Gastrocnemius medialis (tissue), 4 donors: ENCODE measurements at regions not wholly inside any gene's neighbourhood (a gene's known extent, or its start where the extent isn't known, plus 50 kb on each side); places are given as distances from the start of the nearest gene placed in this dataset.

ENCODE experiments used
- ATAC-seq, 2 donors: fragments of 150-250 bp; one replicate each; pipeline ENCODE4 v1.9.1; 2016
- DNase-seq, 2 donors: peaks; one replicate each; pipeline ENCODE4 v3.0.0-alpha.2; 2019
- H3K27ac ChIP-seq, 4 donors: fragments of 200-600 bp; sonication (generic); 1 replicate in 1 of 4; 2 replicates in 3 of 4; pipeline ENCODE4 v1.5.1; 2016 to 2018; ENCODE audit warnings: mild to moderate bottlenecking in 2 of 4, moderate library complexity in 1 of 4
- H3K27me3 ChIP-seq, 3 donors: fragments of 200-600 bp; sonication (generic) in 2 of 3; 1 replicate in 1 of 3; 2 replicates in 2 of 3; pipeline versions ENCODE4 v1.5.1 to v1.6.0; 2016 to 2019; ENCODE audit warnings: mild to moderate bottlenecking in 1 of 3, moderate library complexity in 1 of 3
- H3K36me3 ChIP-seq, 2 donors: fragments of 200-600 bp; sonication (generic) in 1 of 2; one replicate each; pipeline ENCODE4 v1.5.1; 2017 to 2018
- H3K4me1 ChIP-seq, 2 donors: fragments of 200-600 bp; sonication (generic) in 1 of 2; one replicate each; pipeline ENCODE4 v1.5.1; 2016 to 2017; ENCODE audit warnings: mild to moderate bottlenecking in 2 of 2
- H3K4me3 ChIP-seq, 4 donors: fragments of 200-600 bp; sonication (generic) in 3 of 4; 1 replicate in 1 of 4; 2 replicates in 3 of 4; pipeline ENCODE4 v1.5.1; 2016 to 2019; ENCODE audit warnings: mild to moderate bottlenecking in 2 of 4
- H3K9me3 ChIP-seq, 3 donors: fragments of 200-600 bp; sonication (generic) in 2 of 3; 1 replicate in 1 of 3; 2 replicates in 2 of 3; pipeline ENCODE4 v1.5.1; 2016 to 2019
- CTCF ChIP-seq, 5 experiments: fragments of 450-650 bp in 3 of 5; fragments of 200-600 bp in 2 of 5; sonication (generic) in 2 of 5; IDR thresholded peaks in 4 of 5; conservative IDR thresholded peaks in 1 of 5; 1 replicate in 4 of 5; 2 replicates in 1 of 5; pipeline ENCODE4 v1.5.1; 2016 to 2019; ENCODE audit warnings: antibody characterized with exemption in 5 of 5, mild to moderate bottlenecking in 3 of 5, moderate library complexity in 3 of 5
- POLR2A ChIP-seq, 2 donors: fragments of 450-650 bp; IDR thresholded peaks; one replicate each; pipeline ENCODE4 v1.6.1; 2017; ENCODE audit warnings: antibody characterized with exemption in 2 of 2, mild to moderate bottlenecking in 2 of 2, moderate library complexity in 2 of 2
- in situ Hi-C, 4 donors: fragments of 200-750 bp; cut with MboI; loops; one replicate each; pipeline versions ENCODE4 v1.15.0 to v1.8.0; 2017; ENCODE audit warnings: low sequenced_read_pairs in 4 of 4
- intact Hi-C: fragments of 100-400 bp; cut with DNase I; formaldehyde crosslinking; loops from one replicate; pipeline ENCODE4 v1.15.1; 2023; ENCODE audit warnings: low total_unique reads

- H3K27me3 ChIP-seq: no peaks in the 10 kb centered on the region
- peak overlapping the region; percentile 65 to 84 (median 78) for H3K27ac ChIP-seq
- no peaks in the 10 kb centered on the region for H3K36me3 ChIP-seq
- in situ Hi-C loops (no loop called here), intact Hi-C loops (loop anchor here (5.0 to 10.0 kb wide), 2 partner anchors 127 to 400 kb away; partner anchors contain the start of gene SPTSSA)
- TF ChIP-seq POLR2A (IDR thresholded peaks at IDR 0.05): no peak
- no peak for TF ChIP-seq CTCF (IDR thresholded peaks at IDR 0.05 in 4 of 5, conservative IDR thresholded peaks at IDR 0.05 in 1 of 5)
- DNase-seq (peak; percentile 59 to 82), ATAC-seq (peak; percentile 34 to 40)
- peaks cover 23 to 39% of the 10 kb centered on the region in 2 donors for H3K4me1 ChIP-seq
- H3K9me3 ChIP-seq: no peaks in the 10 kb centered on the region
- H3K4me3 ChIP-seq: peak overlapping the region in 1 of 4 donors; percentile 31
Measured at GRCh38 chr14:34064349-34064748, 113.5 kb upstream of the EGLN3 start.

- intact Hi-C loops (loop anchor here (5.0 to 10.0 kb wide), 2 partner anchors 126 to 401 kb away; partner anchors contain the start of gene SPTSSA), in situ Hi-C loops (no loop called here)
- Histone ChIP-seq H3K4me3 (peak overlapping the region in 1 of 4 donors; percentile 33), H3K27ac (peak overlapping the region; percentile 65 to 84 (median 78)), H3K27me3 (no peaks in the 10 kb centered on the region), H3K36me3 (no peaks in the 10 kb centered on the region), H3K4me1 (peaks cover 24 to 40% of the 10 kb centered on the region in 2 donors), H3K9me3 (no peaks in the 10 kb centered on the region)
- ATAC-seq (peak; percentile 78 to 81), DNase-seq (peak; percentile 80 to 93)
- TF ChIP-seq POLR2A (IDR thresholded peaks at IDR 0.05) (peak in 1 of 2 donors; percentile 35), CTCF (IDR thresholded peaks at IDR 0.05 in 4 of 5, conservative IDR thresholded peaks at IDR 0.05 in 1 of 5) (no peak)
Measured at GRCh38 chr14:34063470-34064164, 112.7 kb upstream of the EGLN3 start.

- intact Hi-C loops (loop anchor here (5.0 to 10.0 kb wide), 2 partner anchors 126 to 402 kb away; partner anchors contain the start of gene SPTSSA), in situ Hi-C loops (no loop called here)
- no peak overlapping the region for H3K4me3 ChIP-seq
- ATAC-seq: no peak
- H3K27me3 ChIP-seq: no peaks in the 10 kb centered on the region
- no peaks in the 10 kb centered on the region for H3K9me3 ChIP-seq
- peaks cover 24 to 40% of the 10 kb centered on the region in 2 donors for H3K4me1 ChIP-seq
- H3K27ac ChIP-seq: peak overlapping the region; percentile 65 to 84 (median 78)
- TF ChIP-seq CTCF (IDR thresholded peaks at IDR 0.05 in 4 of 5, conservative IDR thresholded peaks at IDR 0.05 in 1 of 5) (no peak), POLR2A (IDR thresholded peaks at IDR 0.05) (no peak)
- no peak for DNase-seq
- no peaks in the 10 kb centered on the region for H3K36me3 ChIP-seq
Measured at GRCh38 chr14:34063042-34063441, 112.2 kb upstream of the EGLN3 start.

DNA sequence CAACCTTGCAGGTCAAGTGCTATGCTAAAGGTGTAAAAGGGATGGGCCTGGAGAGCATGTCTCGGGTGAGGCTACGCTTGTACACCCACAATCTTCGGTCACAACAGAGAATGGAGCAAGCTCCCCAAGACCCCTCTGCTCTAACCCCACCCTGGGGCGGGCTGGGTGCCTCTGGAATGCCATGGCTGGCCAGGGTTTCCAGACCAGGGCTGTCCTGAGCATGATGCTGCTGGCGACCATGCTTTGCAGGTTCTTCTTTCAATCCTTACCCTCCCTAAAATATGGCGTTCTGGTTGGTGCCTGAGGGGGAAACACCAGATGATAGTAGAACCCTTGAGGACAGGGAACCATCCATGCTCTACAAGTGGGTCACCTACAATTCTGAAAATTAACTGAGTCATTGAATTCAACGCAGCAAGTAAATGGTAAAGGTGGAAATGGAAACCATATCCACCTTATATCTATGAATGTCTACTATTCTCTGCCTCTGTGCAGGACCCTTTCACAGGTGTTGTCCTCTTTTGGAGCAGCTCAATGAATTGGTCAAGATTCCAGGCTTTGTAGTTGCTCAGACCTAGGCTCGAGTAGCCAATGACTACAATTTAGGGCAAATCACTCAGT is 111.6 kb upstream of the EGLN3 start:
- in situ Hi-C loops (no loop called here), intact Hi-C loops (loop anchor here (5.0 to 10.0 kb wide), 2 partner anchors 125 to 402 kb away; partner anchors contain the start of gene SPTSSA)
- Histone ChIP-seq H3K27me3 (no peaks in the 10 kb centered on the region), H3K27ac (peak overlapping the region; percentile 65 to 84 (median 78)), H3K4me3 (no peak overlapping the region), H3K4me1 (peaks cover 24 to 40% of the 10 kb centered on the region in 2 donors), H3K36me3 (no peaks in the 10 kb centered on the region), H3K9me3 (no peaks in the 10 kb centered on the region)
- TF ChIP-seq POLR2A (IDR thresholded peaks at IDR 0.05) (no peak), CTCF (IDR thresholded peaks at IDR 0.05 in 4 of 5, conservative IDR thresholded peaks at IDR 0.05 in 1 of 5) (no peak)
- ATAC-seq (no peak), DNase-seq (no peak)
